NCI-H1105 (cell line): ENCODE measurements at regions not wholly inside any gene's neighbourhood (a gene's known extent, or its start where the extent isn't known, plus 50 kb on each side); places are given as distances from the start of the nearest gene placed in this dataset.

Experiments used
- DNase-seq: peaks from one replicate; lab custom pipeline; 2025; lab: John Stamatoyannopoulos, UW

DNA sequence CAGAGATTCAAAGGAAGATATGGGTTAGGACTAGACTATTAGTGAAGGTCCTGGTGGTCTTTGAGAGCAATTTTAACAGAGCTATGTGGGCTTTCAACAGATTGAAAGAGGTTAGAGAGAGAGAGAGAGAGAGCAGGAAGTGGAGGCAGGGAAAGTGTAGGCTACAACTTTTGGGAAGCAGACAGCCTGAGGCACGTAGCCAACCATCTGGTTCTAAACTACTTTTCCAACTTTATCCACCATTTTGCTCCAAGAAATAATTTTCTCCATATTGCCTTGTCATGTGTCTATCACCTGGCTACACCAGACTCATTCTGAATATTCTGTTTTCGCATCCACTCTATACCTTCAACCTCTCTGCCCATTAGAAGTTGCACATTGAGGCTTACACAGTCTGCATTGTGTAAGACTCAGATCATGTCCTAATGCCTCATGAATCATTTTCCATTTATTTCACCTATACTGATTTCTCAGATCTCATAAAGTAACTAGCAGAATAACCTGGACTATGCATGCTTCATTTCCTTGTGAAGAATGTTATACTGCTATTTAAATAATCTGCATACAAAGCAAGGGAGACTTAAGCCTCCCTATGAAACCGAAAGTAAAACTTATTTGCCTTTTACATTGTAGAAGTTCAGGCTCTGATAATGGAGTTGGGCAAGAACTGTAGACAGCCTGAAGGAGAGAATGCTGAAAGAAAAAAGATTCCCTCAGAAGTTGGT lies 235.6 kb downstream of the ELAVL2 start:
- DNase-seq = no peak

DNA sequence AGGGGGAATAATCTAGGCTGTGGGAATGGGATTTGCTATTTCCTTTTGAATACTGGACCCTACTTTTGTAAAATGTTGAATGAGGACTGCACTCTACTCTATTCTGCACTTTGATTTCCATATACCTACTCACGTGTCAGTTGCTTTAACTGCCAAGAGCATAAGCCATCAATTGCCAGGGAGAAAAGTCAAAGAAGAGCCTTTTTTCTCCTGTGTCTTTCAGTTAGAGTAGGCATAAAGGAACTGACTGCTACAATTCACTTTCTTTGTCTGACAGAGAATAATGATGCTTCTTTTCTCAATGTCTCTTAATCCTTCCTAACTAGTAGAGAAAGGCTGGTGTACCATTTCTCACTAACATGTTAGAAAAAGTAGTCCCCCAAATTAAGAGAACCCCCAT lies 231.6 kb downstream of the ELAVL2 start:
- DNase-seq = no peak

DNA sequence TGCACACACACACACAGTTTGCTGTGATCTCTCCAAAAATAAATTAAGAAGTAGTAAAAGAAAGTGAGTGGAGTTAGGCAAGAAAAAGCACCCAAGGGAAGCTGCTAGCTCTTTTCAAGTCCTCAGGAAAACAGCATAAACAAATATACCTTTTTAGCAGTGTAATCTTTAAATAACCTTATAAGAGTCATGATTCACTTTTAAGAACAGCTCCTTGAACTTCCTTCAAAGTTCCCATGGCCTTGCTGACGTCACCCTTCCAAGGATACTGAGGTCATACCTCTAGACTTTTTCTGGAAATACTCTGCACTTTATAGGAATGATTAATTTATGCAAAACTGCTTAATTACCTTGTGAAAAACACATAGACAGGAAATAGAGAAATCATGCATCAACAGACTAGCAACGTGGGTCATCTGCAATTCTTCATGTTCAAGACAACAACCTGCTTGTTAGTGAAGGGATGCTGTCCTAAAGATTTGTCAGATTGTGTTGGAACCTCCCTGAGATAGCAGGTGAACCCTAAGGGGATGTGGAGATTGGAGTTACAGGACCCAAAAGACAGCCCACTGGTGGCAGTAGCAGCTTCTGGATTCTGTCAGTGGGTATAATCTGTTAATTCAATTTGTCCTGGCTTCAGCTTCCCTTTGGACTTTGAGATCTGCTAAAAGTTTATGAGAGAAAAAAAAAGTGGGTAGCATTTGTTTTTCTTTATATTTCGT lies 229.0 kb downstream of the ELAVL2 start:
- no peak for DNase-seq

DNA sequence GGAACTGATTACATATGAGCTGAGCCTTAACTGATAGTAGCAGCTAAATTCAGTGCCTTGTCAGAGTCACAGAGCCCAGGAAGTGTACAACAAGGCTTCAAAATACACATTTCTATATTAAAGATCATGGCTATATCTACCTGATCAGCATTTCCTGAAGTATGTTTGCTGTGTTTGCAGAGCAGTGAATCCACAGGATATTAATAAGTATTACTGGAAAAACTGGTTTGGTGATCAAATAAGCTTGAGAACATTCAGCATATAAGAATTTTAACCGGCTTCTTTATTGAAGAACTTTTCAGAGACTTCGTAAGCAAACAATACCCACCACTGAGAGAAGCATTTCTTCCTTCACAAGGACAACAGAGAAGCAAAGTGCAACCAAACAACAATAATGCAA lies 227.0 kb downstream of the ELAVL2 start:
- DNase-seq = no peak

DNA sequence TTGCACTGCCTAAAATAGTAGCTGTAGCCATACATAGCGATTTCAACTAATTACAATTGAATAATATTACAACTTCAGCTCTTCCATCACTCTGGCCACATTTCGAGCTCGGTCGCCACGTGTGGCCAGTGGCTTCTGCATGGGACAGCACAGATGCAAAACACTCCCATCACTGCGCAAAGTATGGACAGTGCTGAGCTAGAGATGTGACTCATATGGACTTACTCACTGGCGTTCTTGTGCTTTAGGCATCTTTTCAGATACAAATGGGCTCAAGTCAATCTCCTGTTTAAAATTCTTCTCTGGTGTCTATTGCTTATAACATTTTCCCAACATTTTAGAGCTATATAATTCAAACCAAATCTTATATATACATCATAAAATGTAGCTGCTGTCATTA lies 222.7 kb downstream of the ELAVL2 start:
- no peak for DNase-seq

DNA sequence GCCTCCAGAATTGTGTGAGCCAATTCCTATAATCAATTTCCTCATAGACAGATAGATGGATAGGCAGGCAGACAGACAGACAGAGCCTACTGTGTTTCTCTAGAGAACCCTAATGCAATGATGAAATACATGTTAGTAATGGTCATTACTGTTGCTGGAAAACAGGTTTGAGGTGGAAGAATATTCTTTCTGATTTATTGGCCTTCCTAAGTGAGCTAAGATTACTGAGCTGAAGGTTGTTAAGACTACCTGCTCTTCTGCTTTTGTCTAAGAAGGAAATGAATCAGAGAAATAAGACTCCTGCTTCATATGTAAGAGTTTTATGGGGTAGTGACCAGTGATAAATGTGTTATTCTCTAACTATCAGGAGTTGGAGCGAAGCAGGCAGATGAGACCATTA lies 219.9 kb downstream of the ELAVL2 start:
- DNase-seq = no peak

DNA sequence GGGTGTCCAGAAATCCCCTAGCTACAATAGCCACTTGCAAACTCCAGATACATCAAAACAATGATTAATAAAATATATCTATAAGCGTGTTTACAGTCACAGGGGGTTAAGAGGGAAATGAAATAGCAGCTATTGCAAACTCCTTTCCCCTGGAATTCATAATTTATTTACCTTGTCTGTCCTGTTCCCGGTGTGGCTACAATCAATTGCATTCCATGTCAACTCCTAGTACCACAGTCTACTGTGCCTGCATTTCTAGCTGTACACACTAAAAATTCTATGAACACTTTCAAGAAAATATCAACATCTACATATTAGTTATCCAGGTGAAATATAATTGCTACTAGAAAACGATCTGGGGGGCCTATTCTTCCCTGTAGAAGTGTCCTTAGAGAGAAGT lies 217.6 kb downstream of the ELAVL2 start:
- no peak for DNase-seq

DNA sequence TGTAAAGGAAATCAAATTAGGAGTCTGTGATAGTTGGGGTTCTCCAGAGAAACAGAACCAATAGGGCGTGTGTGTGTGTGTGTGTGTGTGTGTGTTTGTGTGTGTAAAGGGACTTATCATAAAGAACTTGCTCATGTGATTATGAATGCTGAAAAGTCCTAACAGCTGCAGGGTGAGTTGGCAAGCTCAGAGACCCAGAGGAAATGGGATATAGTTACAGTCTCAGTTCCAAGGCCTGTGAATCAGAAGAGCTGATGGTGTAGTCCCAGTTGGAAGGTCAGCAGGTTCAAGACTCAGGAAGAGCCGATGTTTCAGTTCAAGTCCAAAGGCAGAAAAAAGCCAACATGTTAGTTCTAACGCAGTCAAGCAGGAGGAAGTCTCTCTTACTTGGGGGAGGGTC lies 214.2 kb downstream of the ELAVL2 start:
- DNase-seq = no peak

DNA sequence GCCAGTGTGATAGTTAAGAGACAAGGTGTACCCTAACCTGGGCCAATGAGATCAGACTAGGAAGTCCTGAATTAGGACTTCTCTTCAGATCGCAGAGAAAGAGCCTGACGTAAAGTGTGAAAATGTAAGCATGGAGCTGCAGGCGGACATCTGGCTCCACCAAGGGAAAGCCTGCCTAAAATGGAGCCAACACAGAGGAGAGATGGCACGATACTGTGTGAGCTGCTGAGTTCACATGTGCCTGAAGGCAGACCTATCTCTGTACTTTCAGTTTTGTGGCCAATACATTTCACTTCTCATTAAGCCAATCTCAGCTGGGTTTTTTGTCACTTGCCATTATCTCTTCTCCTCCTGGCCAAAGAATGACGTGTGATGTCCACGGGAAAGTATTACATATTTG lies 210.5 kb downstream of the ELAVL2 start:
- no peak for DNase-seq

DNA sequence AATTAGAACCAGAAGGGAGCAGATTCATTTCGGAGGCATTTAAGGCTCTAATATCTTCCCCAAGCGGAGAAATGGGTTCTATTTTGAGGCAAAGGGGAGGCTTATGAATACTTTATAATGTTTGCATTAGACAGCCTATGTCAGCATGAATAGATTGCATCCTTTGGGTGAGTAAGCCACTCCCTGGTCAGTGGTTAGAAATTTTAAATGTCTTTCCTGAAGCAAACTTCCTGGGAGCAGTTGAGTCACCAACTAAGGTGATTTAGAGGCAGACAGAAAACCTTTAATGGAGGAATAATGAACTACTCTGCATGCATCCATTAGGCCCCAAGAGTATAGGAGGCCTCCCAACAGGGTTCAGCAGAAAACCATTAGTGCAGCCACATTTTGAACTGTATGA lies 204.9 kb downstream of the ELAVL2 start:
- no peak for DNase-seq

DNA sequence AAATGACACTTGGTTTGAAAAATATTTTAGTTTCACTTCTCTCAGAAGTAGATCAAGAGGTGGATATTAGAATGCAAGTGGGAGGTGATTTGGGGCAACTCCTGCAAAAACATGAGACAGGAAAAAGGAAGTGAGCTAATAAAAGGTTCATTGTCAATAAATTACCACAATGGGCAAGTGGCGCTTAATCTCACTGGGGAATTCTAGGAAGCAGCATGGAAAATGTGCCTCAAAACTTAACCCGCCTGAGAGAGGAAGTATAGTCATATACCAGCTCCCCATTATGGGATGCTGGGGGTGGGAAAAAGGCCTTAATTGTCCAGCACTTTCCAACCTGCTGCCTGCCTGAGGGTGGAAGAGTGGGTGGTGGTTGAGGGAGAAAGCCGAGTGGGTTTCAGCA lies 204.1 kb downstream of the ELAVL2 start:
- no peak for DNase-seq

DNA sequence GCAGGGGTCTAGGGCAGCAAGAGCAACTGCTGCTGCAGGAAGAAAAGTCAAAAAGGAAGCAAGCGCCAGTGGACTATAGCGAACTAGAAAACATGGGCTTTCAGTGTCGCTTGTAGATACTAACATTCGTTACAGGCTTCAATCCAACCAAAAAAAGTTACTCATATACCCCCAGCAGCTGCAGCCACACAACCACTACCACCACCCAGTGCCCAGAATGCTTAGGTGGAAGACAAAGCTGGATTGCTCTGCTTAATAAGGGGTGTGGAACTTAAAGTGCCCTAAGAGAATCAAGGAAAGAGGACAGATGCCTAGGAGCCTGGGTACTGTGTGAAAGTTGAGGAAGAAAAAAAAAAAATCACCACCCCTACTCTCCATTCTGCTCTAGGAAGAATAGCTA lies 203.6 kb downstream of the ELAVL2 start:
- DNase-seq = no peak

DNA sequence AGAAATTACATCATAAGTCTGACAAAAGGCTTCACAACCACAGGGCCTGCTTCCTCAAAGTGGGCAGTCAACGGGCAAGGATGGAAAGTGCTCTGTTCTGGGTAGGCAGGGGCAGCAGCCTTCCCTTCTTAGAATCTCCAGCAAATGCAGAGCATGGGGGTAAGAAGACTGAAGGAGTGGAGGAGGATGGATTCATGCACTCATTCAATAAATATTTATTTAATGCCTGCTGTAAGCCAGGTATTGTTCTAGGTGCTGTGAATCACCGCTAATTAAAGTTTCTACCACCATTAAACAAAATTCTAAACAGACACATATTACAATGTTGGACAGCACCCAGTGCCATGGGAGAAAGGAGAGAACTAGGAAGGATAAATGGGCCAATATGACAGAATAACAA lies 195.6 kb downstream of the ELAVL2 start:
- DNase-seq = no peak

DNA sequence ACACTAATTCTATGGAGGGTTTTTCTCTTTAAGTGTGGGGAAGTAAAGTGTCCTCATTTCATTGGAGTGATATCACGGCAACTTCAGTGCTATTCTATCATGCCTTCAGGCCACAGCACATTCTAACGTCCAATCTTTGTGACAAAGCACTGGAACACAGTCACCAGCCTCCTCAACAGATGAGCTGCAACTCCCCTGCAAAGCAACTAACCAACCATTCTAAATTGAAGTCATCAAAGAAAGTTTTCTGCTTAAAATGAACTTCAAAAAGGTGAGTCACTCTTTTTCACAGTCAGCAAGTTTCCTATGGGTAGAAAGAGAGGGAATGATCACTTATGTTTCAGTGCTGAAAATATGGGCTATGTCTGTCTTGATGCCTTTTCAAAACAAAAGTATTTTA lies 190.8 kb downstream of the ELAVL2 start:
- DNase-seq = no peak

DNA sequence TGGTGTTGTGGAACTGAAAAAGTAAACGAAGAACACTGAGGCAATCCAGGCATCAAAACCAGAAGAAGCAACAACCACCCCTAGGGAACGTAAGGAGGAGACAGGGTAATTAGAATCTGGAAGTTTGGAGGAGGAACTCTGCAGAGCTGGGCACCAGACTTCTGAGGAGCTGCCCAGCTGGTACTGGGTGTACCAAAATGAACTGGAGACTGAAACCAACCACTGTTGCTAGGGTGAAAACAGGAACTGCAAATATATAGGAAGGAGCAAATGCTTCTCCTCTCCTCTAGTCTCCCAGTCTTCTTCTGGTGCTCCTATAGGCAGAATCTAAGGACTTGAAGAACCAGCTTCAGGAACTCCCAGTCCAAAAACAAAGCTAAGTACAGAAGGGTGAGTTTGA lies 189.8 kb downstream of the ELAVL2 start:
- no peak for DNase-seq

DNA sequence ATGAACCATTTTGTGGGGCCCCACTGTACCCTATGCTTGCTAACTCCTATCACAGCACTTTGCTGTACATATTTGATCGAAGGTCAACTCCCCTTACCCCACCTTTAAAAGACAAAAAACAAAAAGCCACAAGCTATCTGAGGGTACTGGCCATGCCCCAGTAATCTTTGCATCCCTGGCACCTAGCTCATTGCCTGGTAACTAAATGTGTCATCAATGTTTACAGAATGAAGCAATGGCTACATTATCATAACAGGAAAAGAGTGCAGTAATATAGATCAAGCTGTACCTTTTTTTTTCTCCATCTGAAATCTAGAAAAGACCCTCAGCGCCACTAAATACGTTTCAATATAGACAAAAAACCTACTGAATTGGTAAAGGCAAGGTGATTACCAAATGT lies 188.0 kb downstream of the ELAVL2 start:
- no peak for DNase-seq

DNA sequence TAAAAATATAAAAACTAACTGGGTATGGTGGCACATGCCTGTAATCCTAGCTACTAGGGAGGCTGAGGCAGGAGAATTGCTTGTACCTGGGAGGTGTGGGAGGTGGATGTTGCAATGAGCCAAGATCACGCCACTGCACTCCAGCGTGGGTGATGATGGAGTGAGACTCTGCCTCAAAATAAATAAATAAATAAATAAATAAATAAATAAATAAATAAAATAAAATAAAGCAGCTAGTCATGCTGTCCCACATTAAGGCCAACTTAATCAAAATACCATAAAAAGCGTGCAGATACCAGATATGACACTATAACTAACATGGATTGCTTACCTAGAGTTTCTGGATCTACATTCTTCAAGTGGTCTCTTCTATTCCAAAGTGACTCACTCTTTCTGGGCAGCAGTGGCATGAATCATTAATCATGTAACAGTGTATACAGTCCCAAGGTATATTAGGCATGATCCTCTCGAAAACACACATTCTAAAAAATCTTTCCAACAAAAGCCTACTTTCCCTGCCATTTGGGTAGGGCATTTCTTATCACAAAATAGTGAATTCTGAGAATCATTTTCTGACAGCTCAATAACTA lies 187.1 kb downstream of the ELAVL2 start:
- no peak for DNase-seq
